Astrocyte (in vitro differentiated cells and primary cell): ENCODE measurements at regions not wholly inside any gene's neighbourhood (a gene's known extent, or its start where the extent isn't known, plus 50 kb on each side); places are given as distances from the start of the nearest gene placed in this dataset.

ENCODE experiments used
- DNase-seq: peaks from one replicate; pipeline ENCODE4 v3.0.0-alpha.2; 2010; ENCODE audit warnings: low read depth
- FAIRE-seq: peaks from 2 replicates; lab custom pipeline; 2011; peaks lifted over from hg19 to GRCh38; lab: Jason Lieb, UNC
- H2AFZ ChIP-seq: 2 replicates; pipeline ENCODE4 v1.6.0; 2012; ENCODE audit warnings: low read depth, low read length, inconsistent platforms
- H3K27ac ChIP-seq: 2 replicates; pipeline ENCODE4 v1.5.1; 2011; ENCODE audit warnings: low read depth, low read length, inconsistent platforms
- H3K27me3 ChIP-seq: 2 replicates; pipeline ENCODE4 v1.6.0; 2011; ENCODE audit warnings: low read length, inconsistent platforms; ENCODE audit not compliant: insufficient read depth
- H3K36me3 ChIP-seq: 2 replicates; pipeline ENCODE4 v1.5.1; 2011; ENCODE audit warnings: low read length, inconsistent platforms; ENCODE audit not compliant: insufficient read depth
- H3K4me1 ChIP-seq: 2 replicates; pipeline ENCODE4 v1.5.1; 2011; ENCODE audit warnings: low read length, inconsistent platforms; ENCODE audit not compliant: insufficient read depth
- H3K4me2 ChIP-seq: 2 replicates; pipeline ENCODE4 v1.6.0; 2012; ENCODE audit warnings: low read length, inconsistent platforms
- H3K4me3 ChIP-seq: 2 replicates; pipeline ENCODE4 v1.5.1; 2011; ENCODE audit warnings: low read depth, mild to moderate bottlenecking, low read length, inconsistent platforms; ENCODE audit not compliant: insufficient read depth
- H3K79me2 ChIP-seq: 2 replicates; pipeline ENCODE4 v1.6.0; 2012; ENCODE audit warnings: mild to moderate bottlenecking, low read length, inconsistent platforms; ENCODE audit not compliant: insufficient read depth
- H3K9ac ChIP-seq: 2 replicates; pipeline ENCODE4 v1.6.0; 2012; ENCODE audit warnings: mild to moderate bottlenecking, low read length, inconsistent platforms
- H3K9me3 ChIP-seq: 2 replicates; pipeline ENCODE4 v1.5.1; 2012; ENCODE audit warnings: low read depth, mild to moderate bottlenecking, low read length, inconsistent platforms; ENCODE audit not compliant: insufficient read depth
- H4K20me1 ChIP-seq: 2 replicates; pipeline ENCODE4 v1.6.0; 2012; ENCODE audit warnings: low read length, inconsistent platforms; ENCODE audit not compliant: insufficient read depth
- H3K27ac Mint-ChIP-seq: one replicate; pipeline ENCODE4 v1.8.0; 2021; ENCODE audit warnings: mild to moderate bottlenecking, mixed read lengths; ENCODE audit not compliant: unreplicated experiment
- H3K27me3 Mint-ChIP-seq: one replicate; pipeline ENCODE4 v1.8.0; 2021; ENCODE audit warnings: low read depth, mixed read lengths; ENCODE audit not compliant: unreplicated experiment
- H3K36me3 Mint-ChIP-seq: one replicate; pipeline ENCODE4 v1.8.0; 2021; ENCODE audit warnings: low read depth, mixed read lengths; ENCODE audit not compliant: unreplicated experiment
- H3K4me1 Mint-ChIP-seq: one replicate; pipeline ENCODE4 v1.8.0; 2021; ENCODE audit warnings: low read depth, mixed read lengths; ENCODE audit not compliant: unreplicated experiment
- H3K4me3 Mint-ChIP-seq: one replicate; pipeline ENCODE4 v1.8.0; 2021; ENCODE audit warnings: mild to moderate bottlenecking, moderate library complexity, mixed read lengths; ENCODE audit not compliant: unreplicated experiment
- H3K9me3 Mint-ChIP-seq: one replicate; pipeline ENCODE4 v1.8.0; 2021; ENCODE audit warnings: mild to moderate bottlenecking, mixed read lengths; ENCODE audit not compliant: unreplicated experiment
- CTCF ChIP-seq: IDR thresholded peaks from 2 replicates; pipeline ENCODE4 v1.5.1; 2011; ENCODE audit warnings: low read depth, mild to moderate bottlenecking, inconsistent platforms, low read length, moderate library complexity; ENCODE audit not compliant: insufficient read depth
- EZH2 ChIP-seq: IDR thresholded peaks from 2 replicates; pipeline ENCODE4 v1.6.1; 2012; ENCODE audit warnings: mild to moderate bottlenecking, low read length, inconsistent platforms; ENCODE audit not compliant: insufficient read depth

GRCh38 chr6:119896806-119897205 is 547.2 kb upstream of the MAN1A1 start:
- H3K27ac ChIP-seq: no peak overlapping the region
- H3K4me1 ChIP-seq: no peaks in the 10 kb centered on the region
- no peaks in the 10 kb centered on the region for H3K27me3 ChIP-seq
- H3K4me1 Mint-ChIP-seq: peaks cover 11% of the 10 kb centered on the region
- TF ChIP-seq CTCF (no peak), EZH2 (no peak)
- no peaks in the 10 kb centered on the region for H3K36me3 Mint-ChIP-seq
- FAIRE-seq (no peak), DNase-seq (no peak)
- no peaks in the 10 kb centered on the region for H3K79me2 ChIP-seq
- no peak overlapping the region for H3K4me2 ChIP-seq
- no peak overlapping the region for H3K27ac Mint-ChIP-seq
- H3K9me3 ChIP-seq: no peaks in the 10 kb centered on the region
- H3K9me3 Mint-ChIP-seq: peaks cover 3% of the 10 kb centered on the region
- no peak overlapping the region for H3K9ac ChIP-seq
- no peak overlapping the region for H3K4me3 ChIP-seq
- H4K20me1 ChIP-seq: no peaks in the 10 kb centered on the region
- no peak overlapping the region for H3K4me3 Mint-ChIP-seq
- H3K36me3 ChIP-seq: no peaks in the 10 kb centered on the region
- no peak overlapping the region for H2AFZ ChIP-seq
- H3K27me3 Mint-ChIP-seq: no peaks in the 10 kb centered on the region

- H3K4me2 ChIP-seq: no peak overlapping the region
- no peak overlapping the region for H3K27ac ChIP-seq
- no peaks in the 10 kb centered on the region for H4K20me1 ChIP-seq
- no peaks in the 10 kb centered on the region for H3K36me3 ChIP-seq
- FAIRE-seq (no peak), DNase-seq (no peak)
- H3K4me3 Mint-ChIP-seq: no peak overlapping the region
- no peaks in the 10 kb centered on the region for H3K27me3 Mint-ChIP-seq
- H2AFZ ChIP-seq: no peak overlapping the region
- peaks cover 3% of the 10 kb centered on the region for H3K9me3 Mint-ChIP-seq
- H3K27me3 ChIP-seq: no peaks in the 10 kb centered on the region
- H3K79me2 ChIP-seq: no peaks in the 10 kb centered on the region
- H3K9ac ChIP-seq: no peak overlapping the region
- no peaks in the 10 kb centered on the region for H3K9me3 ChIP-seq
- peaks cover 11% of the 10 kb centered on the region for H3K4me1 Mint-ChIP-seq
- H3K27ac Mint-ChIP-seq: no peak overlapping the region
- H3K36me3 Mint-ChIP-seq: no peaks in the 10 kb centered on the region
- no peak overlapping the region for H3K4me3 ChIP-seq
- H3K4me1 ChIP-seq: no peaks in the 10 kb centered on the region
- TF ChIP-seq CTCF (no peak), EZH2 (no peak)
These were observed 546.1 kb upstream of the MAN1A1 start for GRCh38 chr6:119895626-119896025.

- Mint-ChIP-seq H3K9me3 (peaks cover 3% of the 10 kb centered on the region), H3K4me3 (no peak overlapping the region), H3K36me3 (no peaks in the 10 kb centered on the region), H3K27ac (no peak overlapping the region), H3K4me1 (peaks cover 11% of the 10 kb centered on the region), H3K27me3 (no peaks in the 10 kb centered on the region)
- Histone ChIP-seq H2AFZ (no peak overlapping the region), H3K4me1 (no peaks in the 10 kb centered on the region), H3K27ac (no peak overlapping the region), H3K36me3 (no peaks in the 10 kb centered on the region), H3K9ac (no peak overlapping the region), H3K79me2 (no peaks in the 10 kb centered on the region), H4K20me1 (no peaks in the 10 kb centered on the region), H3K9me3 (no peaks in the 10 kb centered on the region), H3K4me2 (no peak overlapping the region), H3K4me3 (no peak overlapping the region), H3K27me3 (no peaks in the 10 kb centered on the region)
- FAIRE-seq: no peak
- DNase-seq: no peak
- TF ChIP-seq CTCF (no peak), EZH2 (no peak)
These were observed 545.2 kb upstream of the MAN1A1 start for GRCh38 chr6:119894811-119895210.
